HG03280 (cell line): ENCODE measurements at regions not wholly inside any gene's neighbourhood (a gene's known extent, or its start where the extent isn't known, plus 50 kb on each side); places are given as distances from the start of the nearest gene placed in this dataset.

Experiments
- ATAC-seq: cut with Tn5 transposase; IDR thresholded peaks from one replicate; pipeline ENCODE4 v1.9.1; 2021; ENCODE audit warnings: mild to moderate bottlenecking, moderate library complexity; ENCODE audit not compliant: unreplicated experiment

DNA sequence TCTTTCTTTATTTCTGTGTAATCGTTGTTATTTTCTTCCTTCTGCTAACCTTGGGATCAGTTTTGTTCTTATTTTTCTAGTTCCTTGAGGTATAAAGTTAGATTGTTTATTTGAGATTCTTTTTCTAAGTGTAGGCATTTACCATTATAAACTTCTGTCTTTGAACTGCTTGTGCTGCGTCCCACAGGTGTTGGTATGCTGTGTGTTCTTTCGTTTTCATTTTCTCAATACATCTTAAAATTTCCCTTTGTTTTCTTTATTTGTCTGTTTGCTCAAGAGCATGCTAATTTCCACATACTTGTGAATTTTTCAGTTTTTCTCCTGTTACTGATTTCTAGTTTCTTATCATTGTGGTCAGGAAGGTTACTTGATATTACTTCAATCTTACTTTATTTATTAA lies 873.8 kb upstream of the GCFC2 start:
- ATAC-seq = no peak

DNA sequence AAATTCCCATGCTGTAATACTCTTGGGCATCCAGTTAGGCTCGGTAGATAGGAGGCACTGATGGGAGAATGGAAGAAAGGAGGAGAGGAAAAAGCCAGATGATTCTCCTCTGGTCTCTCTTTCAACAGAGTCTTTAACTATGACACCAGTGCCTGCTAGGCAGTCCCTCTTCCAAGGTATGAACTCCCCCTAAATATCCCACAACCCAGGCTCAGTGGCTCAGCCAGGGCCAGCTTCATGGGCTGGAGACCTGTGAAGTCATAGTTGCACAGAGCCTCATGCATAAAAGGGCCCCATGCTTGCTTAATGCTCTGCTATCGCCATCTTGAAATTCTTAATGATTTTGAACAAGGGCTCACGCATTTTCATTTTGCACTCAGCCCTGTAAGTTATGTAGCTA lies 869.2 kb upstream of the GCFC2 start:
- ATAC-seq = no peak

- no peak for ATAC-seq
Measured at GRCh38 chr2:76572981-76573380, 862.3 kb upstream of the GCFC2 start.

DNA sequence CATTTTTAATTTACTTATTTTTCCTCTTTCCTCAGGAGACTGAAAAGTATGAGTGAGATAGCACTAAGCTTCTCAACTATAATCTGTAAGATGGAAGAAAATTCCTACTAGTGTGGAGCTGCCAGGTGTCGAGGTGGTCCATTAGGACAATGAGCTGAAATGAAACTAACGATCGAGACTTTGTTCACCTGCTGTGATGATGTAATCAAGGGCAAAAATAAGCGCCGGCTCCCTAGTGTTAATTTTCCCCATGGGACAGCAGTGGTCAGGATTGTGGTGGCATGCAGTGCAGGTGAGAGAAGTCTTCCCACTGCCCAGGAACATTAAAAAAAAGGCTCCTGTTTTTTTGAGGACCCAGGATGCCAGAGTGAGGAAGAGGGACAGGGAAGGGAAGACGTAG lies 859.1 kb upstream of the GCFC2 start:
- ATAC-seq = no peak

GRCh38 chr2:76567478-76567877 lies 856.8 kb upstream of the GCFC2 start:
- no peak for ATAC-seq

DNA sequence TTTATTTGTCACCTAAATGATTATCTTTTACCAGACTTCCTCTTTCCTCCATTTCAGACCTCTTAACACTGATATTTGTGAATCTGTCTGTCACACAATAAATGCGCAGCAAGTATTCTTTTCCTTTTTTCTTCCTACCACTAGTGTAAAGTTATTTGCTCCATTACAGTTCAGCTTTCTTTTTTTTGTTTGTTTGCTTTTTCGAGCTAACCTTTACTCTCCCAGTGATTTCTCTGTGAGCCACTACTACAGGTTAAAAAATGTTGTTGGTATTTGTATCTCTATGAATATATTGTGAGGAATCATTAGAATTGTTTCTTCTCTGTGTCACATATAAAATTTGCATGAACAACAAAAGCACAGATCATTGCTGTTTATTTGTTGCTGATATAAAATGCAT lies 854.0 kb upstream of the GCFC2 start:
- no peak for ATAC-seq

GRCh38 chr2:76563730-76564129 lies 853.0 kb upstream of the GCFC2 start:
- ATAC-seq = no peak

DNA sequence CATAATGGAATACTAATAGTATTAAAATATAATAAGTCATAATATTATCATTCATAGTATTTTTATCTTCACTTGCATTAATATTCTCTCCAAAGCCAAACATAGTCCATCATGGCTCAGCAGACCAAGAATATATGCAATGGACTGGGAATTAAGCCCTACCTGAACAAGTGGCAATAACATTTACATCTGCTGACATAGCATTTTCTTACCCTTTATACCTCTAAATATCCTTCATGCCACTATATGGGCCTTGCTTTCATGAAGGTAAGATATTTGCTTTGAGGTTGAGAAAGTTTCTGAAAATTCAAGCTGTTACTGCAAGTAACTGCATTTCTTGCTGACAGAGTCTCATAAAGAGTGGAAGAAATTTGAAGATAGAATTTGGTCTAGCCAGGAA lies 847.4 kb upstream of the GCFC2 start:
- ATAC-seq = no peak

DNA sequence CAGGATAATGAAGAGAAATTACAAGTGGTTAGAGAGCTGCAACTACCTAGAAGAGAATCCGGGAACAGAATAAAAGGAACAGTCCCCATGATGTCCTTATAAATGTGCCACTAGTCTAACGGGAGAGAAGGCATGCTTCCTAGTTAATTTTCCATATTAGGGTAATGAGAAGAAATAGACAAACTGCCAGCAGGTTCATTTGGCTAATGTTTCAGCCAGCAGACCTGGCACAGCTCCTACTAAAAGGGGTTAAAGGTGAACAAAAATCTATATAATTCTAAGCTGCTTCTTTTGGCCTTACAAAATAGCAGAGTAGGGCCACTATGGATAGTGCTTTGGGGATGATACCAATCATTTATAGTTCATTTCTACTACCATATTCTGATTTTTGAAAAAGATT lies 845.3 kb upstream of the GCFC2 start:
- no peak for ATAC-seq

DNA sequence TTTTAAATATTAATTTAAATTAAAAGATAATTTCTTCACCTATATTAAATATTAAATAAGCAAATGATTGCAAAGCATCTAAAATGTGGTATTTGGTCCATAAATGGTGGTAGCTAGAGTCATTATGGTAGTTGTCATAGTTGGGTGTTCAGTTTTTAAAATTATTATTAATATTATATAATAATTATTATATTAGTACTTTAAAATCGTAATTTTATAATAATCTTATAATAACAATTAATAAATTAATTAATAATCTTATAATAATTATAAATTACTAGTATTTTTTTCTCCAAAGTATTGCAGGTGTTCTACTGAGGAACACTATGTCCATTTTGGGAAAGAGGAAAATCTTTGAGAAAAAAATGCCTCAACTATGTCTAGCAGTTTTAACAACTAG lies 835.5 kb upstream of the GCFC2 start:
- ATAC-seq = no peak

- ATAC-seq = no peak
Measured at GRCh38 chr2:76544901-76545300, 834.2 kb upstream of the GCFC2 start.

- no peak for ATAC-seq
Measured at GRCh38 chr2:76517574-76517909, 806.8 kb upstream of the GCFC2 start.

DNA sequence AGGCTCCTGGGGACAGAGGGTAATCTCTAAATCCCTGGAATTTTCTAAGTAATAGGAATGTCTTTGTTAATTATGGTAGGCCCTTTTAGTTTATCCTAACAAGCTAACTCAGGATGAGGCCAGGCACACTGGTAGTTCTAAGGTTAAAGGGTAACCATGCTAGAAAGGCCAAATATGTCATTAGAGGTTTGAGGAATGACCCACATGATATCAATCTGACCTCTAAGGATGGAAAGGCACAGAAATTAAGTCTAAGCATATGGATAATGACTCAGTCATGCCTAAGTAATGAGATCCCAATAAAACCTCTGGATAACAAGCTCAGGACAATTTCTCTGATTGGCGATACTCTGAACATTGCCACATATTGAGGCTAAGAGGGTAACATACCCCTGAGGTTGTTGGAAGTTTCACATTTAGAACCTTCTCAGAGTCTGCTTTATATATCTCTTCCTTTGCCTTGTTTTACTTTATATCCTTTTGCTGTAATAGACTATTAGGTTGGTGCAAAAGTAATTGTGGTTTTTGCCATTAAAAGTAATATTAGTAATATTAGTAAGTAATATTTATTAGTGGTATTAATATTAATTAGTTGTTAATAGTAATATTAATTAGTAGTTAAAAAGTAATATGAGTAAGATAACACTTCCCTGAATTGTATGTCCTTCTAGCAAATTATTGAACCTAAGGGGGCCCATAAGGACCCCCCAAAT lies 806.3 kb upstream of the GCFC2 start:
- ATAC-seq = no peak

- ATAC-seq = no peak
Measured at GRCh38 chr2:76512201-76512820, 801.6 kb upstream of the GCFC2 start.

GRCh38 chr2:76506538-76506937 lies 795.8 kb upstream of the GCFC2 start:
- no peak for ATAC-seq

GRCh38 chr2:76501641-76502040 lies 790.9 kb upstream of the GCFC2 start:
- ATAC-seq = no peak

DNA sequence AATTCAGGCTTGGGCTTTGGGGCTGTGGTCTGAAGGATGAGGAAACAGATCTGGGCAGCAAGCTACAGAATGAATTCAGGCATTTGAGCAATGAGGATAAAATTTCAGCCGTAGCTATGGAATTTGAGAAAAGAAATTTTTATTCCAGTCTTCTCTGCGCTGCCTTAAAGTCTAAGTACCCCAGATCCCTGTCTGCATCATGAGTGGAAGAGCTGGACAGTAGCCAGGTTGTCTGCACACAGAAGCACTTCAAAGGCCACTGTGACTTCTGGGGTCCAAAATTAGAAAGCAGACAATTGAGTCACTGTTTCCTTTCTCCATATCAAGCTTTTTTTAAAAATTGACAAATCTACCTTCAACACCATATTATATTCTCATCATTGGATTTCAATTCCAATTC lies 787.6 kb upstream of the GCFC2 start:
- ATAC-seq = no peak

DNA sequence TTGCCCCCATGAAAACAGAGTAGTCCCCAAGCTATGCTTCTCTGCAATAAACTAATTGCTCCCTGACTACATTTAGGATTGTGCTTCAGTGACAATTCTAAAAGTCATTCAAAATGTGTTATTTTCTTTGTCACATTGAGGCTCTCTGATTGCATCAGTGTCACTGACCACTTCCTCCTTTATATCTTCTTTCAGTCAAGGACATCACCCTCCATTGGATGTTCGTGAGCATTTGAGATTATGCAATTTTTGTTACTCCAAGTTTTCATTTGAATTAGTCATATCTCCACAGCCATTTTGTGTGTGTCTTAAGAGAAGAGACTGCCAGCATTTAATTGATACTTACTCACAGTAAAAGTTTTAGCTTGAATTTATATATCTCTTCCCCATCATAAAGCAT lies 780.8 kb upstream of the GCFC2 start:
- no peak for ATAC-seq

DNA sequence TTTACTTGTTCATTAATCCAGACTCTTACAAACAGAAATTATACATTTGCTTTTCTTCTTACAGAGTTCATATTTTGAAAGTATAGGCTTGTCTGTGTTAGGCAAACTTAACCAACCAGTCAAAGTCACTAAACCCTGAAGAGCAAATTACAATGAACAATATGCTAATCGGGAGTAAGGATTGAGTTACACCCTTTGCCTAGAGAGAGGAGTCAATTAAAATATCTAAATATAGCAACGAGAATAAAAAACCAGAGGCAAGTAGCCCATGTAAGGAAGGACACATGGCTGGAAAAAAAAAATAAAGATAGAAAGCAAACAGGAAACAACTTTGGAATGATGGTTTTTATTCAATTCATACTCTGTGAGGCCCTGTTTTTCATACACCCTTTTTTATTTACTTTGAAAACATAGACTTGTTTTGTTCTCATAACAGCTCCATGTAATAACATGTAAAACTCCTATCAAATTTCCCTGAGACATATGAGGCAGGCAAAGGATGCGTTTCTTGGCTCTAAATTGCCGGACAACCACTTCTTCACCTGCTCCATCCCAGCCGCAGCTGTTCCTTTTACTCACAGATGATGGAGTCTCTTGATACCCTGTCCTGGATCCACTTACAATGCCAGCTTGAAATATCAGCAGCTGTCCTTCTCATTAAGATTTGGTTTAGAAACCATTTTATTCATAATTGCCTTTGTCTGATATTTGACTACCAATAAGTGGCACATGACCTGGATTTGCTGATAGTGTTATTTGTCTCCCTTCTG lies 767.7 kb upstream of the GCFC2 start:
- ATAC-seq = no peak

DNA sequence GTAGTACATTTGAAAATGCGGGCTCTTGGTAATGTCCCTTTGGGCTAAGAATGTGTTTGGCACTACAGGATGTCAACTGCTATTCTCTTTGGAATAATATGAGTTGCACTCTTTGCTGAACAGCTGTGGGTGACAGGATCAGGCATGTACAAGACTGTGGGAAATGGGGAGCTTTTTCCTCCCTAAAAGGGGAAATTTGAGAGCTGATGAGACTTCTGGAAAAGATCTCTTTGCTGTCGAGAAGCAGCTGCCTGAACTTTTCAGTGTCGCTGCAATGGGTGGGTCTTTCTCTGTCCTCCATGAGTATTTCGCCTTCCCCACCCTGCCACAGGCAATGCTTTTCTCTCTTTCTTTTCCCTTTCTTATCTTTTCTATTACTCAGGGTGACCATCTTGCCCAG lies 762.2 kb upstream of the GCFC2 start:
- no peak for ATAC-seq

GRCh38 chr2:76469066-76469465 lies 758.4 kb upstream of the GCFC2 start:
- no peak for ATAC-seq

- no peak for ATAC-seq
Measured at GRCh38 chr2:76467326-76467725, 756.6 kb upstream of the GCFC2 start.
